SK-N-SH (cell line): ENCODE measurements at regions not wholly inside any gene's neighbourhood (a gene's known extent, or its start where the extent isn't known, plus 50 kb on each side); places are given as distances from the start of the nearest gene placed in this dataset.

Source experiments
- CTCF ChIA-PET: fragments of 300-600, 350-600 bp; formaldehyde crosslinking; extraction: SDS; loops from one replicate; lab custom pipeline; 2021; lab: Yijun Ruan, JAX
- POLR2A ChIA-PET: fragments of 350-600 bp; sonication (Branson Sonifier 250); formaldehyde crosslinking; extraction: SDS; loops from one replicate; lab custom pipeline; 2020; ENCODE audit warnings: antibody characterized with exemption, inconsistent platforms; lab: Yijun Ruan, JAX
- DNase-seq: peaks from one replicate; pipeline ENCODE4 v3.0.0; 2012
- H2AFZ ChIP-seq: fragments of 200-600 bp; sonication (generic); 2 replicates; pipeline ENCODE4 v1.8.1; 2016; ENCODE audit warnings: antibody characterized with exemption, mild to moderate bottlenecking, low read depth
- H3F3A ChIP-seq: fragments of 200-600 bp; sonication (generic); replicated peaks from 2 replicates; pipeline ENCODE3; 2016; ENCODE audit warnings: antibody characterized with exemption, mild to moderate bottlenecking; ENCODE audit not compliant: insufficient read depth
- H3K27ac ChIP-seq, 2 experiments: fragments of 200-500 bp in 1 of 2; fragments of 200-600 bp in 1 of 2; sonication (Bioruptor generic) in 1 of 2; sonication (generic), shearing (Covaris generic) in 1 of 2; 2 replicates each; pipeline versions ENCODE4 v1.5.1 to v1.6.1; 2014 to 2016; ENCODE audit warnings: low read depth in 2 of 2, inconsistent platforms in 1 of 2, low read length in 1 of 2, mild to moderate bottlenecking in 1 of 2, mixed read lengths in 1 of 2
- H3K27me3 ChIP-seq: fragments of 200-600 bp; sonication (generic), shearing (Covaris generic); 2 replicates; pipeline ENCODE4 v1.6.1; 2016; ENCODE audit warnings: mixed run types; ENCODE audit not compliant: insufficient read depth
- H3K36me3 ChIP-seq, 2 experiments: fragments of 200-500 bp in 1 of 2; fragments of 200-600 bp in 1 of 2; sonication (Bioruptor generic) in 1 of 2; sonication (generic) in 1 of 2; replicated peaks in 1 of 2; 2 replicates each; pipeline versions ENCODE3 to v1.5.1; 2014 to 2016; ENCODE audit warnings: low read length in 1 of 2, mild to moderate bottlenecking in 1 of 2; ENCODE audit not compliant: insufficient read depth in 2 of 2, control insufficient read depth in 1 of 2
- H3K4me1 ChIP-seq, 2 experiments: fragments of 200-500 bp in 1 of 2; fragments of 200-600 bp in 1 of 2; sonication (Bioruptor generic) in 1 of 2; sonication (generic), shearing (Covaris generic) in 1 of 2; 2 replicates each; pipeline versions ENCODE4 v1.5.1 to v1.6.1; 2014 to 2016; ENCODE audit warnings: low read depth in 1 of 2, low read length in 1 of 2, mixed run types in 1 of 2; ENCODE audit not compliant: insufficient read depth in 2 of 2, control insufficient read depth in 1 of 2
- H3K4me2 ChIP-seq: fragments of 200-600 bp; sonication (generic), shearing (Covaris generic); 2 replicates; pipeline ENCODE4 v1.6.1; 2017; ENCODE audit warnings: mixed run types
- H3K4me3 ChIP-seq, 2 experiments: fragments of 200-500 bp in 1 of 2; fragments of 200-600 bp in 1 of 2; sonication (Bioruptor generic) in 1 of 2; sonication (generic), shearing (Covaris generic) in 1 of 2; 2 replicates each; pipeline versions ENCODE4 v1.5.1 to v1.8.1; 2014 to 2016; ENCODE audit warnings: low read depth in 2 of 2, inconsistent platforms in 1 of 2, low read length in 1 of 2, mild to moderate bottlenecking in 1 of 2, mixed read lengths in 1 of 2, moderate library complexity in 1 of 2
- H3K79me2 ChIP-seq: fragments of 200-600 bp; sonication (generic); 2 replicates; pipeline ENCODE4 v1.8.1; 2017; ENCODE audit warnings: mild to moderate bottlenecking; ENCODE audit not compliant: insufficient read depth
- H3K9ac ChIP-seq: fragments of 200-600 bp; sonication (generic); 2 replicates; pipeline ENCODE4 v1.6.1; 2017; ENCODE audit warnings: mixed run types
- H3K9me2 ChIP-seq: fragments of 200-600 bp; sonication (generic); 2 replicates; pipeline ENCODE4 v1.6.1; 2017; ENCODE audit warnings: mixed run types
- H3K9me3 ChIP-seq: fragments of 200-600 bp; sonication (generic); 2 replicates; pipeline ENCODE4 v1.6.1; 2017; ENCODE audit warnings: mixed run types, mild to moderate bottlenecking, moderate library complexity
- H4K20me1 ChIP-seq: fragments of 200-600 bp; sonication (generic); 2 replicates; pipeline ENCODE4 v1.6.1; 2017; ENCODE audit warnings: mild to moderate bottlenecking, mixed run types; ENCODE audit not compliant: insufficient read depth
- ELF1 ChIP-seq: IDR thresholded peaks from 2 replicates; pipeline ENCODE4 v1.4.0; 2012
- FOXJ3 ChIP-seq: sonication (generic); formaldehyde crosslinking; IDR thresholded peaks from 2 replicates; pipeline ENCODE4 v1.5.1; 2020; ENCODE audit warnings: mild to moderate bottlenecking, missing genetic modification reagents
- GABPA ChIP-seq: IDR thresholded peaks from 2 replicates; pipeline ENCODE4 v1.4.0; 2012; ENCODE audit warnings: low read depth, mild to moderate bottlenecking
- JUND ChIP-seq: IDR thresholded peaks from 2 replicates; pipeline ENCODE4 v1.4.0; 2012
- MEF2A ChIP-seq: IDR thresholded peaks from 2 replicates; pipeline ENCODE4 v1.4.0; 2012; ENCODE audit warnings: low read depth, borderline replicate concordance
- POLR2AphosphoS5 ChIP-seq: IDR thresholded peaks from 2 replicates; pipeline ENCODE4 v1.6.1; 2012; ENCODE audit warnings: low read depth, low read length
- RAD21 ChIP-seq: IDR thresholded peaks from 2 replicates; pipeline ENCODE4 v1.6.1; 2012; ENCODE audit warnings: mild to moderate bottlenecking, low read length
- RCOR1 ChIP-seq: fragments of 150-350 bp; IDR thresholded peaks from 2 replicates; pipeline ENCODE4 v1.6.1; 2017; ENCODE audit warnings: antibody characterized with exemption, low read length
- REST ChIP-seq: IDR thresholded peaks from 2 replicates; pipeline ENCODE4 v1.6.1; 2012; ENCODE audit warnings: mild to moderate bottlenecking, low read depth, low read length, moderate library complexity
- SMC3 ChIP-seq: IDR thresholded peaks from 2 replicates; pipeline ENCODE4 v1.6.1; 2012; ENCODE audit warnings: low read depth, low read length, improper control_type of control experiment
- TAF1 ChIP-seq: IDR thresholded peaks from 2 replicates; pipeline ENCODE4 v1.6.1; 2012; ENCODE audit warnings: low read depth, mild to moderate bottlenecking, low read length, moderate library complexity, borderline replicate concordance
- ZBTB33 ChIP-seq: IDR thresholded peaks from 2 replicates; pipeline ENCODE4 v1.4.0; 2012; ENCODE audit warnings: low read depth, borderline replicate concordance
- WGBS: methylation state at CpG from one replicate; pipeline ENCODE4 v1.1.6; 2017; ENCODE audit warnings: low lambda C conversion rate; 5-methylcytosine and 5-hydroxymethylcytosine counted together

- H2AFZ ChIP-seq = no peak overlapping the region
- peaks cover 0 to 2% of the 10 kb centered on the region in 2 experiments; a peak in 1 of 4 replicates for H3K4me1 ChIP-seq
- H3K9me3 ChIP-seq = no peaks in the 10 kb centered on the region
- H3K36me3 ChIP-seq = no peaks in the 10 kb centered on the region
- no peak overlapping the region for H3K27ac ChIP-seq
- H3K4me2 ChIP-seq = no peak overlapping the region
- no peaks in the 10 kb centered on the region for H3K9me2 ChIP-seq
- 0% methylated on average over 2 of the region's 6 CpGs for WGBS
- H4K20me1 ChIP-seq = no peaks in the 10 kb centered on the region
- no peak overlapping the region for H3K4me3 ChIP-seq
- no peaks in the 10 kb centered on the region for H3F3A ChIP-seq
- DNase-seq = no peak
- H3K79me2 ChIP-seq = no peaks in the 10 kb centered on the region
- TF ChIP-seq MEF2A = no peak
- TF ChIP-seq JUND = no peak
- no peak for TF ChIP-seq POLR2AphosphoS5
- TF ChIP-seq ZBTB33 = no peak
- no peak for TF ChIP-seq GABPA
- no peak for TF ChIP-seq RAD21
- no peak for TF ChIP-seq REST
- TF ChIP-seq TAF1 = no peak
- no peak for TF ChIP-seq FOXJ3
- no peak for TF ChIP-seq RCOR1
- no peak for TF ChIP-seq SMC3
- TF ChIP-seq, all 33 proteins: peak for 0
- no peaks in the 10 kb centered on the region for H3K27me3 ChIP-seq
- ChIA-PET CTCF (no interaction called here), POLR2A (no interaction called here)
- H3K9ac ChIP-seq = no peak overlapping the region
Measured at GRCh38 chr16:35181422-35182030, 1722.1 kb downstream of the TP53TG3F start.

GRCh38 chr16:35182043-35182677 is 1722.7 kb downstream of the TP53TG3F start:
- ChIA-PET POLR2A (no interaction called here), CTCF (interaction anchor here (1.1 kb wide), 1 partner anchor 210 kb away, joined by 3 read pairs; no protein-coding TSS in a partner anchor)
- no peak for DNase-seq
- Histone ChIP-seq H3K9me2 (no peaks in the 10 kb centered on the region), H3K9me3 (no peaks in the 10 kb centered on the region), H3K79me2 (no peaks in the 10 kb centered on the region), H3K4me3 (no peak overlapping the region), H4K20me1 (no peaks in the 10 kb centered on the region), H3F3A (no peaks in the 10 kb centered on the region), H3K4me1 (no peaks in the 10 kb centered on the region), H3K27me3 (no peaks in the 10 kb centered on the region), H2AFZ (no peak overlapping the region), H3K27ac (no peak overlapping the region), H3K36me3 (no peaks in the 10 kb centered on the region), H3K4me2 (no peak overlapping the region), H3K9ac (no peak overlapping the region)
- no peak for TF ChIP-seq ELF1
